Spleen (tissue), 11 donors: ENCODE measurements at regions not wholly inside any gene's neighbourhood (a gene's known extent, or its start where the extent isn't known, plus 50 kb on each side); places are given as distances from the start of the nearest gene placed in this dataset.

Experiments
- DNase-seq: peaks from one replicate; pipeline ENCODE4 v3.0.0-alpha.2; 2020
- H3K27ac ChIP-seq, 8 donors: fragments of 200-600 bp; sonication (generic) in 7 of 8; 1 replicate in 4 of 8; 2 replicates in 4 of 8; pipeline versions ENCODE4 v1.5.0 to v1.8.0; 2016 to 2021; ENCODE audit warnings: inconsistent platforms in 4 of 8, mild to moderate bottlenecking in 4 of 8, moderate library complexity in 1 of 8
- H3K27me3 ChIP-seq, 7 donors: fragments of 200-600 bp; sonication (generic) in 6 of 7; replicated peaks in 1 of 7; 1 replicate in 4 of 7; 2 replicates in 3 of 7; pipeline versions ENCODE4 v1.5.0 to v1.8.0; 2016 to 2021; ENCODE audit warnings: inconsistent platforms in 3 of 7, mild to moderate bottlenecking in 1 of 7
- H3K36me3 ChIP-seq, 6 donors: fragments of 200-600 bp; sonication (generic) in 5 of 6; 1 replicate in 4 of 6; 2 replicates in 2 of 6; pipeline versions ENCODE4 v1.5.0 to v1.8.0; 2016 to 2021; ENCODE audit warnings: inconsistent platforms in 2 of 6
- H3K4me1 ChIP-seq, 6 donors: fragments of 200-600 bp; sonication (generic) in 5 of 6; 1 replicate in 3 of 6; 2 replicates in 3 of 6; pipeline versions ENCODE4 v1.5.0 to v1.8.0; 2016 to 2021; ENCODE audit warnings: inconsistent platforms in 3 of 6
- H3K4me3 ChIP-seq, 8 donors: fragments of 200-600 bp; sonication (generic) in 7 of 8; 1 replicate in 4 of 8; 2 replicates in 4 of 8; pipeline versions ENCODE4 v1.5.0 to v1.8.0; 2016 to 2021; ENCODE audit warnings: inconsistent platforms in 4 of 8, mild to moderate bottlenecking in 4 of 8, moderate library complexity in 2 of 8
- H3K9me3 ChIP-seq, 8 donors: fragments of 200-600 bp; sonication (generic) in 7 of 8; 1 replicate in 4 of 8; 2 replicates in 4 of 8; pipeline versions ENCODE4 v1.5.0 to v1.8.0; 2016 to 2021; ENCODE audit warnings: inconsistent platforms in 4 of 8
- POLR2A ChIP-seq, 3 donors: fragments of 450-650 bp; IDR thresholded peaks; one replicate each; pipeline ENCODE4 v1.5.1; 2017; ENCODE audit warnings: antibody characterized with exemption in 3 of 3, mild to moderate bottlenecking in 1 of 3
- POLR2AphosphoS5 ChIP-seq, 3 donors: sonication (generic); formaldehyde crosslinking; IDR thresholded peaks; one replicate each; pipeline ENCODE4 v1.5.1; 2017; ENCODE audit warnings: antibody characterized with exemption in 3 of 3
- WGBS, 5 donors: extraction: QIAGEN DNeasy Blood & Tissue Kit in 3 of 5; methylation state at CpG; one replicate each; pipeline versions ENCODE4 v1.1.5 to v1.1.7; 2013 to 2018; 5-methylcytosine and 5-hydroxymethylcytosine counted together
- intact Hi-C: fragments of 100-400 bp; cut with DNase I; formaldehyde crosslinking; loops from one replicate; pipeline ENCODE4 v1.15.0; 2023; ENCODE audit warnings: low total_unique reads
- TF ChIP-seq, protein P1 (sequence below), 11 experiments: fragments of 200-600 bp in 7 of 11; fragments of 450-650 bp in 4 of 11; sonication (generic) in 4 of 11; IDR thresholded peaks in 8 of 11; conservative IDR thresholded peaks in 3 of 11; 1 replicate in 7 of 11; 2 replicates in 4 of 11; pipeline versions ENCODE4 v1.4.0 to v1.8.0; 2016 to 2021; ENCODE audit warnings: antibody characterized with exemption in 11 of 11, inconsistent platforms in 4 of 11, mild to moderate bottlenecking in 1 of 11
- donor health status: healthy with polysubstance abuse.
- donor health status: DM: no; HTN: no; CAD: no; lungs with moderate emphysema.
- donor health status: DM: no; HTN: no; CAD: no.
- donor health status: Bipolar disorder and iron deficiency.
- donor health status: healthy.
- donor health status: DM: no; HTN: no; CAD: no.
- donor health status: DM: yes; HTN: yes; CAD: no.

DNA sequence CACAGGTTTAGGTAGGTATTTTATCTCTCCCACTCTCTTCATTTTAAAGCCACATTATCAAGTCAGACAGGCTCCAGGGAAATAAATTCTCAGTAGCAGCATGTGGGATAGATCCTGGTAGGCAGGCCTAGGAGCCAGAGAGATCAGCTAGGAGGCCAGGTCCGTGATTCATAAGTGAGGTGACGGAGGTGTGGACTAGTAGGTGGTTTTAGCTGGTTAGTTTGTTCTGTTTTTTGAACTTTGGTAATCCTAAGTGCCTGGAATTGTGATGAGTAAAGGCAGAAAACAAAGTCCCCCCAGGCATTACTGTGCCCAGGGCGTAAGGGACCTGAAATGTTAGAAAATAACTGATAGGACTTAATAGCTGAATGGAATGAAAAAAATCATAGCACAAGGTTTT lies 53.6 kb upstream of the E2F3 start:
- no peak for DNase-seq
- Histone ChIP-seq H3K4me3 (no peak overlapping the region), H3K4me1 (no peaks in the 10 kb centered on the region), H3K36me3 (no peaks in the 10 kb centered on the region), H3K27ac (no peak overlapping the region), H3K27me3 (no peaks in the 10 kb centered on the region), H3K9me3 (peaks cover 0 to 23% (median 10%) of the 10 kb centered on the region in 8 donors)
- intact Hi-C loops = no loop called here
- WGBS, 5 donors = 84 to 96% (median 89%) methylated on average over 3 of the region's 3 CpGs
- TF ChIP-seq, protein P1, sequence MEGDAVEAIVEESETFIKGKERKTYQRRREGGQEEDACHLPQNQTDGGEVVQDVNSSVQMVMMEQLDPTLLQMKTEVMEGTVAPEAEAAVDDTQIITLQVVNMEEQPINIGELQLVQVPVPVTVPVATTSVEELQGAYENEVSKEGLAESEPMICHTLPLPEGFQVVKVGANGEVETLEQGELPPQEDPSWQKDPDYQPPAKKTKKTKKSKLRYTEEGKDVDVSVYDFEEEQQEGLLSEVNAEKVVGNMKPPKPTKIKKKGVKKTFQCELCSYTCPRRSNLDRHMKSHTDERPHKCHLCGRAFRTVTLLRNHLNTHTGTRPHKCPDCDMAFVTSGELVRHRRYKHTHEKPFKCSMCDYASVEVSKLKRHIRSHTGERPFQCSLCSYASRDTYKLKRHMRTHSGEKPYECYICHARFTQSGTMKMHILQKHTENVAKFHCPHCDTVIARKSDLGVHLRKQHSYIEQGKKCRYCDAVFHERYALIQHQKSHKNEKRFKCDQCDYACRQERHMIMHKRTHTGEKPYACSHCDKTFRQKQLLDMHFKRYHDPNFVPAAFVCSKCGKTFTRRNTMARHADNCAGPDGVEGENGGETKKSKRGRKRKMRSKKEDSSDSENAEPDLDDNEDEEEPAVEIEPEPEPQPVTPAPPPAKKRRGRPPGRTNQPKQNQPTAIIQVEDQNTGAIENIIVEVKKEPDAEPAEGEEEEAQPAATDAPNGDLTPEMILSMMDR (IDR thresholded peaks at IDR 0.05 in 8 of 11, conservative IDR thresholded peaks at IDR 0.05 in 3 of 11) = no peak
- TF ChIP-seq POLR2AphosphoS5 (IDR thresholded peaks at IDR 0.05) = no peak
- no peak for TF ChIP-seq POLR2A (IDR thresholded peaks at IDR 0.05)

DNA sequence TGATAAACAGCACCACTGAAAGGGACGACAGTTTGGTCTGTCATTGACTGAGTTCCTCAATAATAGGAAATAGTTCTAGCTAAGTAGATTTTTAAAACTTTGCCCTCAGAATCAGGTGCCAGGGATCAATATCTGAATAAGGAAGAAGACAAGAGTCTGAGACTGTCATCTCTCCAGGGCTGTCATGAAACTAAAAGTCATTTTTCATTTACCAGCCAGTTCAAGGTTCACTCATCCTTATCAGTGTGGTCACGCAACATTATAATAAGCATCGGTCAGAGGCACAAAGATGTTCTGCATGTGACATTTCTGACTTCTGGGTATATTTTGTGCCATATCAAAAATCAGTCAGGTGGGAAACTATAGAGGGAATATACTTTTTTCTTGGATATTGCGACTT lies 52.5 kb upstream of the E2F3 start:
- TF ChIP-seq POLR2A (IDR thresholded peaks at IDR 0.05) (no peak), POLR2AphosphoS5 (IDR thresholded peaks at IDR 0.05) (no peak)
- TF ChIP-seq, protein P1 (IDR thresholded peaks at IDR 0.05 in 8 of 11, conservative IDR thresholded peaks at IDR 0.05 in 3 of 11) = no peak
- H3K9me3 ChIP-seq = peaks cover 0 to 30% (median 20%) of the 10 kb centered on the region in 8 donors
- WGBS, 5 donors = 72 to 87% (median 86%) methylated on average over 4 of the region's 4 CpGs
- H3K27me3 ChIP-seq = no peaks in the 10 kb centered on the region
- H3K36me3 ChIP-seq = no peaks in the 10 kb centered on the region
- no peaks in the 10 kb centered on the region for H3K4me1 ChIP-seq
- intact Hi-C loops = no loop called here
- no peak overlapping the region for H3K27ac ChIP-seq
- no peak overlapping the region for H3K4me3 ChIP-seq
- no peak for DNase-seq

GRCh38 chr6:20350215-20350614 lies 51.5 kb upstream of the E2F3 start:
- TF ChIP-seq POLR2AphosphoS5 (IDR thresholded peaks at IDR 0.05) (no peak), POLR2A (IDR thresholded peaks at IDR 0.05) (no peak)
- TF ChIP-seq, protein P1 (IDR thresholded peaks at IDR 0.05 in 8 of 11, conservative IDR thresholded peaks at IDR 0.05 in 3 of 11) = no peak
- H3K4me1 ChIP-seq = no peaks in the 10 kb centered on the region
- no peaks in the 10 kb centered on the region for H3K27me3 ChIP-seq
- DNase-seq = no peak
- peaks cover 0 to 30% (median 20%) of the 10 kb centered on the region in 8 donors for H3K9me3 ChIP-seq
- H3K27ac ChIP-seq = no peak overlapping the region
- intact Hi-C loops = no loop called here
- WGBS, 5 donors = 77 to 89% (median 84%) methylated on average over 2 of the region's 2 CpGs
- H3K36me3 ChIP-seq = no peaks in the 10 kb centered on the region
- H3K4me3 ChIP-seq = no peak overlapping the region

DNA sequence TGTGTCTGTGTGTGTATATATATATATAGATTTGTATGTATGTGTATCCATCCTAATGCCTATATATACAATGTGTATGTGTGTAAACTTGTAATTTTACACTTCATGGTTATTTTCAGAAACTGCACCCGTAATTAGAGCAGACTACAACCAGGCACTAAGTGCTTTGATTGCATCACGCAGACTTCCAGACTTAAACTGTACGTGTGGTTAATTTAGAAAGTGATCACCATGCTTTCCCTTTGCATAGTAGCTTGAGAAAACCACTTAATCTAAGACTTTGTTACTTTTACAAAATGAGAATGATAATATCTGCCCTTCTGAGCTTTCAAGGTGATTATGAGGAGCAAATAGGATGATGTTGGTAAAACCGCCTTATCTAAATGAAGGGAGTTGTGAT lies 50.1 kb upstream of the E2F3 start:
- H3K4me3 ChIP-seq = no peak overlapping the region
- H3K9me3 ChIP-seq = peaks cover 0 to 29% (median 20%) of the 10 kb centered on the region in 8 donors
- H3K36me3 ChIP-seq = no peaks in the 10 kb centered on the region
- 76 to 89% (median 82%) methylated on average over 4 of the region's 4 CpGs for WGBS, 5 donors
- DNase-seq = no peak
- no peak overlapping the region for H3K27ac ChIP-seq
- TF ChIP-seq POLR2A (IDR thresholded peaks at IDR 0.05) (no peak), POLR2AphosphoS5 (IDR thresholded peaks at IDR 0.05) (no peak)
- TF ChIP-seq, protein P1 (IDR thresholded peaks at IDR 0.05 in 8 of 11, conservative IDR thresholded peaks at IDR 0.05 in 3 of 11) = no peak
- intact Hi-C loops = no loop called here
- no peaks in the 10 kb centered on the region for H3K4me1 ChIP-seq
- H3K27me3 ChIP-seq = no peaks in the 10 kb centered on the region
